OCI-LY7 (cell line): ENCODE measurements at regions not wholly inside any gene's neighbourhood (a gene's known extent, or its start where the extent isn't known, plus 50 kb on each side); places are given as distances from the start of the nearest gene placed in this dataset.

Experiments used
- CTCF ChIP-seq: fragments of 200-600 bp; sonication (generic); conservative IDR thresholded peaks from 2 replicates; pipeline ENCODE4 v1.5.1; 2014; ENCODE audit warnings: mild to moderate bottlenecking, antibody characterized with exemption, low read length, moderate library complexity, mixed read lengths
- EZH2phosphoT487 ChIP-seq: fragments of 200-600 bp; sonication (generic); IDR thresholded peaks from 2 replicates; pipeline ENCODE4 v1.6.1; 2018; ENCODE audit warnings: low read depth, borderline replicate concordance, mild to moderate bottlenecking, mixed run types, antibody characterized with exemption, low read length, moderate library complexity, mixed read lengths

- TF ChIP-seq CTCF, result no peak
- no peak for TF ChIP-seq EZH2phosphoT487
Measured at GRCh38 chr6:1040393-1040792, 271.5 kb upstream of the FOXQ1 start.
